ENCODE measurements at regions not wholly inside any gene's neighbourhood (a gene's known extent, or its start where the extent isn't known, plus 50 kb on each side); places are given as distances from the start of the nearest gene placed in this dataset.
"Not testable (repeated sequence)": the region's sequence is repeated elsewhere in the genome, so short reads cannot be mapped to it uniquely, and the experiment has no call there.

GRCh38 chr6:14888575-14889000, 357.3 kb upstream of the JARID2 start:
- no peak overlapping the region for H2AFZ ChIP-seq (ENCODE audit: low read length)
- no peak for TF ChIP-seq EZH2 (IDR thresholded peaks at IDR 0.05; ENCODE audit: low read length, missing control alignments)
- TF ChIP-seq CTCF (conservative IDR thresholded peaks at IDR 0.05 in 1 of 2, IDR thresholded peaks at IDR 0.05 in 1 of 2; ENCODE audit: low read depth in 1 of 2, low read length in 2 of 2), result no peak
- no peak overlapping the region for H3K4me3 ChIP-seq (replicated peaks in 1 of 4; ENCODE audit: control extremely low read depth in 1 of 4, insufficient read depth in 1 of 4, low read depth in 3 of 4, low read length in 4 of 4)
- H3K4me2 ChIP-seq (ENCODE audit: extremely low read depth, insufficient read depth, low read length), result no peak overlapping the region
- no peak overlapping the region for H3K27ac ChIP-seq (ENCODE audit: insufficient read depth, low read length)
- no peaks in the 10 kb centered on the region for H3K27me3 ChIP-seq (ENCODE audit: control insufficient read depth, insufficient read depth, low read length)
- H3K9me3 ChIP-seq (ENCODE audit: control insufficient read depth, insufficient read depth, low read depth, low read length), result no peaks in the 10 kb centered on the region
- DNase-seq (ENCODE audit: low read depth in 2 of 2), result no peak
- no peak overlapping the region for H3K9ac ChIP-seq (ENCODE audit: insufficient read depth, low read length)
- H4K20me1 ChIP-seq (ENCODE audit: control insufficient read depth, extremely low read depth, insufficient read depth, low read length), result no peaks in the 10 kb centered on the region
- H3K36me3 ChIP-seq (ENCODE audit: control insufficient read depth, insufficient read depth, low read length), result no peaks in the 10 kb centered on the region
- H3K4me1 ChIP-seq (ENCODE audit: control insufficient read depth, extremely low read depth, insufficient read depth, low read length), result no peaks in the 10 kb centered on the region
- no peaks in the 10 kb centered on the region for H3K79me2 ChIP-seq (ENCODE audit: control insufficient read depth, insufficient read depth, low read length)

DNA sequence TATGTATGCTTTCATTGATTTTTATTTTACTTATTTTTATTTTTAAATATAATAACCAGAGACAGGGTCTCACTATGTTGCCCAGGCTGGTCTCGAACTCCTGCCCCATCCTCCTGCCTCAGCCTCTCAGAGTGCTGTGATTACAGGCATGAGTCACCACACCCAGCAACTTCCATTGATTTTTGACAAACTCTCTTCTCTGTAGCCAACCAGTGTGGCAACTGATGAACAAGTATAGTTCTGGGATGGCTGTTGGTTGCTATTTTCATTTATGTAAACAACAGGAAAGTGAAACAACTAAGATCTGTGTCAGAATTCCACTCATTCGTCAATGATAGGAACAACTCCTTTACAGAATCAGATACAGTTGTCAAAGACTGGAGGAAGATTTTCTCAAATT, 356.7 kb upstream of the JARID2 start:
- no peak overlapping the region for H3K27ac ChIP-seq (ENCODE audit: insufficient read depth, low read length)
- H3K4me1 ChIP-seq (ENCODE audit: control insufficient read depth, extremely low read depth, insufficient read depth, low read length), result no peaks in the 10 kb centered on the region
- H4K20me1 ChIP-seq (ENCODE audit: control insufficient read depth, extremely low read depth, insufficient read depth, low read length), result no peaks in the 10 kb centered on the region
- H3K36me3 ChIP-seq (ENCODE audit: control insufficient read depth, insufficient read depth, low read length), result no peaks in the 10 kb centered on the region
- DNase-seq (ENCODE audit: low read depth in 2 of 2), result peak; percentile 8 to 62
- H3K79me2 ChIP-seq (ENCODE audit: control insufficient read depth, insufficient read depth, low read length), result no peaks in the 10 kb centered on the region
- H2AFZ ChIP-seq (ENCODE audit: low read length), result no peak overlapping the region
- H3K4me2 ChIP-seq (ENCODE audit: extremely low read depth, insufficient read depth, low read length), result no peak overlapping the region
- TF ChIP-seq EZH2 (IDR thresholded peaks at IDR 0.05; ENCODE audit: low read length, missing control alignments) (no peak), CTCF (conservative IDR thresholded peaks at IDR 0.05 in 1 of 2, IDR thresholded peaks at IDR 0.05 in 1 of 2; ENCODE audit: low read depth in 1 of 2, low read length in 2 of 2) (no peak)
- no peaks in the 10 kb centered on the region for H3K27me3 ChIP-seq (ENCODE audit: control insufficient read depth, insufficient read depth, low read length)
- H3K4me3 ChIP-seq (replicated peaks in 1 of 4; ENCODE audit: control extremely low read depth in 1 of 4, insufficient read depth in 1 of 4, low read depth in 3 of 4, low read length in 4 of 4), result no peak overlapping the region
- H3K9ac ChIP-seq (ENCODE audit: insufficient read depth, low read length), result no peak overlapping the region
- H3K9me3 ChIP-seq (ENCODE audit: control insufficient read depth, insufficient read depth, low read depth, low read length), result no peaks in the 10 kb centered on the region

DNA sequence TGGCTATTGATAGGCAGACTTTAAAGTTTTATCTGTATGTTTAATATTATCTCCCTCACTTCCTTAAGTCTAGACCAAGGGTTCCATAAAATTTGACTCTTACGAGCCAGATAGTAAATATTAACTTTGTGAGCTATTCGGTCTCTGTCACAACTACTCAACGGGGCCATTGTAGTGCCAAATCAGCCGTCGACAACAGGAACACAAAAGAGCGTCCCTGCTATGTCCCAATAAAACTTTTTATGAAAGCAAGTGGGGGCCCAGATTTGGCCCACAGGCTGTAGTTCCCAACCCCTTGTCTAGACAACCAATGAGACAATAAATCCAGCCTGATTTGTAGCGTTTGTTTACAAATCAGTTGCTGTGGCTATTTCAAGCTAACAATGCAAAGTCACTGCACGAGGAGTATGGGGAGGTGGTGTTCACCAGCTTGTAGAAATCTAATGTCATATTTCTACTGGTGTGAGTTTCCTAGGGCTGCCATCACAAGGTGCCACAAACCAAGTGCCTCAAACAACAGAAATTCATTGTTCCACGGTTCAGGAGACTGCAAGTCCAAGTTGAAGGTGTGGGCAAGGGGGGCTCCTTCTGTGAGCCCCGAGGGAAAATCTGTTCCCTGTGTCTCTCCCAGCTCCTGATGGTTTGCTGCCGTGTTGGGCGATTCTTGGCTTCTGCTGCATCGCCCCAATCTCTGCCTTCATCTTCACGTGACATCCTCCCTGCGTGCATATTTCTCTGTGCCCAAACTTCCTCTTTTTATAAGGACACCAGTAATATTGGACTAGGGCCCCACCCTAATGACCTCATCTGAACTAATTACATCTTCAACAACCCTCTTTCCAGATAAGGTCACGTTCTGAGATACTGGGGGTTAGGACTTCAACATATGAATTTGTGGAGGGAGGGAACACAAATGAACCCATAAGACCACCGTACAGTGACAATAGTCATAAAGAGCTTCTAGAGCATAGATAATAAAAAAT, 356.0 kb upstream of the JARID2 start:
- Histone ChIP-seq H3K4me3 (replicated peaks in 1 of 4; ENCODE audit: control extremely low read depth in 1 of 4, insufficient read depth in 1 of 4, low read depth in 3 of 4, low read length in 4 of 4) (no peak overlapping the region), H3K36me3 (ENCODE audit: control insufficient read depth, insufficient read depth, low read length) (no peaks in the 10 kb centered on the region), H3K27ac (ENCODE audit: insufficient read depth, low read length) (no peak overlapping the region), H3K4me2 (ENCODE audit: extremely low read depth, insufficient read depth, low read length) (no peak overlapping the region), H3K4me1 (ENCODE audit: control insufficient read depth, extremely low read depth, insufficient read depth, low read length) (no peaks in the 10 kb centered on the region), H3K9me3 (ENCODE audit: control insufficient read depth, insufficient read depth, low read depth, low read length) (no peaks in the 10 kb centered on the region), H3K9ac (ENCODE audit: insufficient read depth, low read length) (no peak overlapping the region), H4K20me1 (ENCODE audit: control insufficient read depth, extremely low read depth, insufficient read depth, low read length) (no peaks in the 10 kb centered on the region), H2AFZ (ENCODE audit: low read length) (no peak overlapping the region), H3K27me3 (ENCODE audit: control insufficient read depth, insufficient read depth, low read length) (no peaks in the 10 kb centered on the region), H3K79me2 (ENCODE audit: control insufficient read depth, insufficient read depth, low read length) (no peaks in the 10 kb centered on the region)
- TF ChIP-seq EZH2 (IDR thresholded peaks at IDR 0.05; ENCODE audit: low read length, missing control alignments), result no peak
- TF ChIP-seq CTCF (conservative IDR thresholded peaks at IDR 0.05 in 1 of 2, IDR thresholded peaks at IDR 0.05 in 1 of 2; ENCODE audit: low read depth in 1 of 2, low read length in 2 of 2), result no peak
- DNase-seq (ENCODE audit: low read depth in 2 of 2), result no peak

GRCh38 chr6:14891820-14892375, 354.0 kb upstream of the JARID2 start:
- not testable (repeated sequence) for H3K36me3 ChIP-seq (ENCODE audit: control insufficient read depth, insufficient read depth, low read length); H3K9ac ChIP-seq (ENCODE audit: insufficient read depth, low read length); H4K20me1 ChIP-seq (ENCODE audit: control insufficient read depth, extremely low read depth, insufficient read depth, low read length); DNase-seq (ENCODE audit: low read depth in 2 of 2); H3K4me2 ChIP-seq (ENCODE audit: extremely low read depth, insufficient read depth, low read length); H3K27me3 ChIP-seq (ENCODE audit: control insufficient read depth, insufficient read depth, low read length); H3K9me3 ChIP-seq (ENCODE audit: control insufficient read depth, insufficient read depth, low read depth, low read length); H3K4me3 ChIP-seq (replicated peaks in 1 of 4; ENCODE audit: control extremely low read depth in 1 of 4, insufficient read depth in 1 of 4, low read depth in 3 of 4, low read length in 4 of 4); H2AFZ ChIP-seq (ENCODE audit: low read length); H3K4me1 ChIP-seq (ENCODE audit: control insufficient read depth, extremely low read depth, insufficient read depth, low read length); H3K79me2 ChIP-seq (ENCODE audit: control insufficient read depth, insufficient read depth, low read length); H3K27ac ChIP-seq (ENCODE audit: insufficient read depth, low read length)
